ENCODE measurements at regions not wholly inside any gene's neighbourhood (a gene's known extent, or its start where the extent isn't known, plus 50 kb on each side); places are given as distances from the start of the nearest gene placed in this dataset.

DNA sequence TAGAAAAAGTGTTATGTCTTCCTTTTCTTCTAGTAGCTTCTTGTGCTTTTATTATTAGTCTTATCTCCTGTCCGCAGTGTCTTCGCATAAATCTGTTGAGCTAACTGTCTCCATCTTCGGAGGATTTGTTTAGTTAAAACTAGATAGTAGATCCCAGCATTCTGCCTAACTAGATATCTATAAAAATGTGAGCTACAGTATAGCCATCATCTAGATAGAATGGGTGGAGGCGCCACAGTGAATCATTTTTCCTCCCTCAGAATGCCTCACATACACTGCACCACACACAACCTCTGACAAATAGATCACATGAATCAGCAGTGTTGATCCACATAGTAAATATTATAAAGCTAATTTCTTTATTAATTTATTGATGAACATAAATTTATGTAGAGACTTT is 220.3 kb upstream of the GAS1 start:
- H2AFZ ChIP-seq, result no peak overlapping the region
- DNase-seq (ENCODE audit: low spot score), result no peak
- no peaks in the 10 kb centered on the region for H3K79me2 ChIP-seq
- no peaks in the 10 kb centered on the region for H3K9me2 ChIP-seq (replicated peaks; ENCODE audit: insufficient read depth)
- no peak for TF ChIP-seq EZH2phosphoT487 (IDR thresholded peaks at IDR 0.05; ENCODE audit: low read depth, severe bottlenecking, unreplicated experiment)
- H3K4me1 ChIP-seq (ENCODE audit: insufficient read depth), result no peaks in the 10 kb centered on the region
- no peak overlapping the region for H3K4me3 ChIP-seq
- WGBS (ENCODE audit: low lambda C conversion rate, missing lambda C conversion rate), result 66% methylated on average over 4 of the region's 4 CpGs
- H3K4me2 ChIP-seq, result no peak overlapping the region
- no peaks in the 10 kb centered on the region for H3K36me3 ChIP-seq (replicated peaks; ENCODE audit: insufficient read depth, low read depth)
- no peaks in the 10 kb centered on the region for H3K27me3 ChIP-seq
- no peak overlapping the region for H3K27ac ChIP-seq
- no peaks in the 10 kb centered on the region for H4K20me1 ChIP-seq (ENCODE audit: insufficient read depth, poor library complexity, severe bottlenecking)
- H3K9me3 ChIP-seq (ENCODE audit: low read depth), result no peaks in the 10 kb centered on the region

DNA sequence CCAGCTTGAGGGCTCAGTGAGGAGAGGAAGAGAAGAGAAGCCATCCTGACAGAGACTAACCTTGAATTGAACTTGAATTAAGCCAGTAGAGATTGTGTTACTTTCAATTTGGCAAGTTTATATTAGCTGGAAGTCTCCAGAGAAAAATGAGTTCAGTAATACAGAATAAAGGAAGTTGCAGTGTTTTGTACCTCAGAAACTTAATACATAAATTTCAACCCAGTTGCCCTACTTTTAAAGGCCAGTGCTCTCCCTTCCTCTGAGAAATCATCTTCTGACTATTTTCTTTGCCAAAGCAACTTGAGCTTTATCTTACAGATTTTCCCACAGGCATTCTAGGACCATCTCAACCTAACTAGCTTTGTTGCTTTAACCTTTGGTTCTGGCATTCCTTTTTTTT is 231.0 kb upstream of the GAS1 start:
- peaks cover 4% of the 10 kb centered on the region for H3K9me3 ChIP-seq (ENCODE audit: low read depth)
- TF ChIP-seq EZH2 (IDR thresholded peaks at IDR 0.05; ENCODE audit: borderline replicate concordance), result no peak
- TF ChIP-seq EZH2phosphoT487 (IDR thresholded peaks at IDR 0.05; ENCODE audit: low read depth, severe bottlenecking, unreplicated experiment), result no peak
- no peaks in the 10 kb centered on the region for H3K79me2 ChIP-seq
- no peaks in the 10 kb centered on the region for H3K9me2 ChIP-seq (replicated peaks; ENCODE audit: insufficient read depth)
- H3K4me3 ChIP-seq, result no peak overlapping the region
- no peaks in the 10 kb centered on the region for H3K4me1 ChIP-seq (ENCODE audit: insufficient read depth)
- H4K20me1 ChIP-seq (ENCODE audit: insufficient read depth, poor library complexity, severe bottlenecking), result no peaks in the 10 kb centered on the region
- H3K4me2 ChIP-seq, result no peak overlapping the region
- H3K36me3 ChIP-seq (replicated peaks; ENCODE audit: insufficient read depth, low read depth), result no peaks in the 10 kb centered on the region
- H2AFZ ChIP-seq, result no peak overlapping the region
- H3K27ac ChIP-seq, result no peak overlapping the region
- DNase-seq (ENCODE audit: low spot score), result no peak
- no peaks in the 10 kb centered on the region for H3K27me3 ChIP-seq

DNA sequence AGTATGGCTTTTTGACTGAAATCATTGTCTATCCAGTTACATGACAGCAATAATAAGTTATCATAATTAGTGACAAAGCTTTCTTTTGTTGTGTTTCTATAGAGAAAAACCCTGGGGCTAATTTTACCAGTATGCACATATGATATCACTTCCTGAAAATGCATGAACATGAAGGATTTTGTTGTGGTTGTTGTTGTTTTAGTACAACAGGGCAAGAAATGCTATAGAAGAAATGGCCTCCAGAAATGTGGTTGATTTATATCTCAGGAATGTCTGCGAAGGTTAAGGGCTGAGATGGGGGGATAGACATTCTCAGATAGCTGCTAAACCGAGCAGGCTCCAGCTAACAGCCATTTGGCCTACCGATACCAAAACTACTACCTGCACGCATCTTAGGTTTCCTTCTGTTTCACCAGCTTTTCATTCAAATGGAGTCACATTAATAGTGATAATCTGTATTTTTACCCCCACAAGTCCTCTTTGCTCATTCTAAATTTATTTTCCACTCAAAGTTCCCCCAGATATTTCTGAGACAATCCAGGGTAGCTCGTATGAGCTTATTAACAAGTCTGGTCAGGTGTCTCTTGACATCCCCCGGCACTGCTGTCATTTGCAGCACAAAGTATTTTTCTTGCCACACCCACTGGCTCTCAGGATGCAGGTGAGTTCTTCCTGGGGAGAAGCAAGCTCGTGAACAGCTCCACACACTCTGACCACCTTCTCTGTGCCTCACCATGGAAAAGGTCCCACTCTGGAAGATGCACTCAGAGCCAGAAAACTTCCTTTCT is 232.4 kb upstream of the GAS1 start:
- Histone ChIP-seq H2AFZ (no peak overlapping the region), H3K79me2 (no peaks in the 10 kb centered on the region), H3K27me3 (no peaks in the 10 kb centered on the region), H3K4me1 (ENCODE audit: insufficient read depth) (no peaks in the 10 kb centered on the region), H3K9me2 (replicated peaks; ENCODE audit: insufficient read depth) (no peaks in the 10 kb centered on the region), H3K36me3 (replicated peaks; ENCODE audit: insufficient read depth, low read depth) (no peaks in the 10 kb centered on the region), H3K9me3 (ENCODE audit: low read depth) (peaks cover 4% of the 10 kb centered on the region), H3K4me2 (no peak overlapping the region), H4K20me1 (ENCODE audit: insufficient read depth, poor library complexity, severe bottlenecking) (no peaks in the 10 kb centered on the region), H3K27ac (peak overlapping the region; percentile 54), H3K4me3 (no peak overlapping the region)
- TF ChIP-seq EZH2 (IDR thresholded peaks at IDR 0.05; ENCODE audit: borderline replicate concordance), result no peak
- no peak for TF ChIP-seq EZH2phosphoT487 (IDR thresholded peaks at IDR 0.05; ENCODE audit: low read depth, severe bottlenecking, unreplicated experiment)
- TF ChIP-seq, protein P1, sequence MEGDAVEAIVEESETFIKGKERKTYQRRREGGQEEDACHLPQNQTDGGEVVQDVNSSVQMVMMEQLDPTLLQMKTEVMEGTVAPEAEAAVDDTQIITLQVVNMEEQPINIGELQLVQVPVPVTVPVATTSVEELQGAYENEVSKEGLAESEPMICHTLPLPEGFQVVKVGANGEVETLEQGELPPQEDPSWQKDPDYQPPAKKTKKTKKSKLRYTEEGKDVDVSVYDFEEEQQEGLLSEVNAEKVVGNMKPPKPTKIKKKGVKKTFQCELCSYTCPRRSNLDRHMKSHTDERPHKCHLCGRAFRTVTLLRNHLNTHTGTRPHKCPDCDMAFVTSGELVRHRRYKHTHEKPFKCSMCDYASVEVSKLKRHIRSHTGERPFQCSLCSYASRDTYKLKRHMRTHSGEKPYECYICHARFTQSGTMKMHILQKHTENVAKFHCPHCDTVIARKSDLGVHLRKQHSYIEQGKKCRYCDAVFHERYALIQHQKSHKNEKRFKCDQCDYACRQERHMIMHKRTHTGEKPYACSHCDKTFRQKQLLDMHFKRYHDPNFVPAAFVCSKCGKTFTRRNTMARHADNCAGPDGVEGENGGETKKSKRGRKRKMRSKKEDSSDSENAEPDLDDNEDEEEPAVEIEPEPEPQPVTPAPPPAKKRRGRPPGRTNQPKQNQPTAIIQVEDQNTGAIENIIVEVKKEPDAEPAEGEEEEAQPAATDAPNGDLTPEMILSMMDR (IDR thresholded peaks at IDR 0.05; ENCODE audit: poor library complexity), result no peak
- no peak for DNase-seq (ENCODE audit: low spot score)
- 70% methylated on average over 7 of the region's 7 CpGs for WGBS (ENCODE audit: low lambda C conversion rate, missing lambda C conversion rate)

DNA sequence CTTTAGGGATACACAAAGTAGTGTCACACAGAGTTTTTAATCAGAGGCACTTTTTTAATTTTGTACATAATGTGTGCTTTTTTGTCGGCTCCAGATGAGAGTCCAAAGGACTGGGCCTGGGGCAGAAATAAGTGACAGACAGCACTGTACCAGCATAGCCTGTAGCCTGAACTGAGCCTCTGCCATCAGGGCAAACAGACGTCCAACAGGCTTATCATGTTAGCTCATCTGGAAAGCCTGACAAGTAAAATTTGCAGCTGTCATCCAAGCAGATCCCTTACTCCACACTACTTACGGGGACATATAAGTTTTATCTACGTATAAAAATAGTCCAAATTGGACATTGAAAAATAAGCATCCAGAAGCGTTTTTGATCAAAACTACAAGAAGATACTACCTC is 233.1 kb upstream of the GAS1 start:
- Histone ChIP-seq H3K4me2 (no peak overlapping the region), H2AFZ (no peak overlapping the region), H3K4me3 (no peak overlapping the region), H3K4me1 (ENCODE audit: insufficient read depth) (no peaks in the 10 kb centered on the region), H3K27ac (peak overlapping the region; percentile 54), H3K79me2 (no peaks in the 10 kb centered on the region), H3K9me2 (replicated peaks; ENCODE audit: insufficient read depth) (no peaks in the 10 kb centered on the region), H3K9me3 (ENCODE audit: low read depth) (peaks cover 4% of the 10 kb centered on the region), H3K36me3 (replicated peaks; ENCODE audit: insufficient read depth, low read depth) (no peaks in the 10 kb centered on the region), H3K27me3 (no peaks in the 10 kb centered on the region), H4K20me1 (ENCODE audit: insufficient read depth, poor library complexity, severe bottlenecking) (no peaks in the 10 kb centered on the region)
- no peak for DNase-seq (ENCODE audit: low spot score)
- TF ChIP-seq EZH2 (IDR thresholded peaks at IDR 0.05; ENCODE audit: borderline replicate concordance) (no peak), EZH2phosphoT487 (IDR thresholded peaks at IDR 0.05; ENCODE audit: low read depth, severe bottlenecking, unreplicated experiment) (no peak)
- TF ChIP-seq, protein P1 (IDR thresholded peaks at IDR 0.05; ENCODE audit: poor library complexity), result no peak
- 57% methylated on average over 5 of the region's 5 CpGs for WGBS (ENCODE audit: low lambda C conversion rate, missing lambda C conversion rate)
